Right kidney (tissue), 1 donor: ENCODE measurements at regions not wholly inside any gene's neighbourhood (a gene's known extent, or its start where the extent isn't known, plus 50 kb on each side); places are given as distances from the start of the nearest gene placed in this dataset.

Experiments
- DNase-seq: peaks from one replicate; pipeline ENCODE4 v3.0.0-alpha.2; 2016

- DNase-seq = no peak
Observed at GRCh38 chr22:27399161-27399560, 402.4 kb downstream of the MN1 start.

- no peak for DNase-seq
Observed at GRCh38 chr22:27400811-27401210, 400.7 kb downstream of the MN1 start.

- no peak for DNase-seq
Observed at GRCh38 chr22:27401321-27401720, 400.2 kb downstream of the MN1 start.

- no peak for DNase-seq
Observed at GRCh38 chr22:27404441-27404840, 397.1 kb downstream of the MN1 start.

GRCh38 chr22:27405672-27406388 is 395.7 kb downstream of the MN1 start:
- DNase-seq = no peak

GRCh38 chr22:27406389-27406861 is 395.1 kb downstream of the MN1 start:
- DNase-seq = no peak

GRCh38 chr22:27407369-27407985 is 394.1 kb downstream of the MN1 start:
- DNase-seq = no peak

- no peak for DNase-seq
Observed at GRCh38 chr22:27408068-27408467, 393.5 kb downstream of the MN1 start.

GRCh38 chr22:27409299-27409698 is 392.3 kb downstream of the MN1 start:
- no peak for DNase-seq

- no peak for DNase-seq
Observed at GRCh38 chr22:27412866-27413445, 388.6 kb downstream of the MN1 start.

GRCh38 chr22:27413702-27414101 is 387.9 kb downstream of the MN1 start:
- DNase-seq = no peak

GRCh38 chr22:27416511-27417420 is 384.8 kb downstream of the MN1 start:
- DNase-seq = no peak

- no peak for DNase-seq
Observed at GRCh38 chr22:27417421-27417814, 384.1 kb downstream of the MN1 start.

GRCh38 chr22:27418261-27418660 is 383.3 kb downstream of the MN1 start:
- DNase-seq = no peak

GRCh38 chr22:27419473-27419872 is 382.1 kb downstream of the MN1 start:
- DNase-seq = no peak

- no peak for DNase-seq
Observed at GRCh38 chr22:27420195-27420816, 381.2 kb downstream of the MN1 start.

GRCh38 chr22:27420817-27421361 is 380.7 kb downstream of the MN1 start:
- DNase-seq = peak; percentile 52

- no peak for DNase-seq
Observed at GRCh38 chr22:27422442-27422841, 379.1 kb downstream of the MN1 start.

GRCh38 chr22:27424319-27424718 is 377.2 kb downstream of the MN1 start:
- DNase-seq = no peak

- no peak for DNase-seq
Observed at GRCh38 chr22:27429476-27429875, 372.1 kb downstream of the MN1 start.

GRCh38 chr22:27431081-27431480 is 370.5 kb downstream of the MN1 start:
- no peak for DNase-seq

GRCh38 chr22:27431896-27432295 is 369.7 kb downstream of the MN1 start:
- DNase-seq = no peak
